ENCODE measurements at regions not wholly inside any gene's neighbourhood (a gene's known extent, or its start where the extent isn't known, plus 50 kb on each side); places are given as distances from the start of the nearest gene placed in this dataset.
A peak's percentile ranks its signal among the peaks of the same experiment; 100 is the strongest.

DNA sequence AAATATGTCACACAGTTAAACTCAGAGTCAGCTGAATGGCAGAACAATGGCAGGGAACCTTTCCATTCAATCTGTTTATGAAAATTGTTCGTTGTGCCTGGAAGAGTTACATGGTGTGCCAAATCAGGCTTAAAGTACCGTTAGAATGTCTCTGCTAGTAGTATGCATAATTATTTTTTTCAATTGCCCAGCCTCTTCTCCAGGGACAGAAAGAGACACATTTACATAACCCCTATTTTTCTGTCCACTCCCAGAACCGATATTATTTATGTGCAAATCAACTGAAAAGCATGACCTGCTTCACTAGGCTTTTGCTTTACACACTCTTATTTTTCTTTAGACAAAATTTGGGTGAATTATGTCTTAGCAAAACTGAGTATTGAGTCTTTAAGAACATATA, 459.1 kb downstream of the EFNA5 start:
- DNase-seq, result no peak

DNA sequence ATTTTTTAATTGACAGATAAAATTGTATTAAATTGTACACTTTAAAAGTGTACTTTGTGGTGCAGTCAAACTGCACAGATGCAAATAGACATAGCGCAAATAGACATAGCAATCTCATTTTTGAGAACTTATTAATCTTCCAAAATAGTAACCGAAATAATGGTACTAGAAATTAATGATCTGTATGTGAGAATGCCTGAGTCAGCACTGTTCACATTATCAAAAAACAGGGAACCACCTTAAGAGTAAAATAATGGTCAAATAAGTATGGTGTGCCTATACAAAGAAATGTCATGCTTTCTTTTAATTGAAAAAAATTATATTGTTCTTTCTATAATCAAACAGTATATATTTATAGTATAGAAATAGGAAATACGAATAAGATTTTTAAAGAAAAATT, 461.9 kb downstream of the EFNA5 start:
- DNase-seq, result no peak

DNA sequence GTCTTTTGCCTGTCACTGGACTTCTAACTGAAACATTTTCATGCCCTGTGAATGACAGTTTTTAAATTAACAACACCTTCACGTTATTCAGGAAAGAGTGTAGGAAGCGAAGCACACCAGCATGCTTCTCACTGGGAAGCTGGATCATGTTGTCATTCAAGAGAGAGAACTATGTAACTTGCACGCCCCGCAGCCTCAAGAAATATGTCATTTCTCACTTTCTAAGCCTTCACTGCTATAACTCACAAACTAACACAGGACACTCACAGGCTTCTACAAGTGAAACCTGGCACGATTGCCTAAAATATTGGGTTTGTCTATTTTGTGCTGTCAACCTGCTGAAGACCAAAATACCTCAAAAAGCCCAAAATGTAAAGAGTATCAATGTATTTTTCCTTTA, 466.3 kb downstream of the EFNA5 start:
- DNase-seq, result no peak

DNA sequence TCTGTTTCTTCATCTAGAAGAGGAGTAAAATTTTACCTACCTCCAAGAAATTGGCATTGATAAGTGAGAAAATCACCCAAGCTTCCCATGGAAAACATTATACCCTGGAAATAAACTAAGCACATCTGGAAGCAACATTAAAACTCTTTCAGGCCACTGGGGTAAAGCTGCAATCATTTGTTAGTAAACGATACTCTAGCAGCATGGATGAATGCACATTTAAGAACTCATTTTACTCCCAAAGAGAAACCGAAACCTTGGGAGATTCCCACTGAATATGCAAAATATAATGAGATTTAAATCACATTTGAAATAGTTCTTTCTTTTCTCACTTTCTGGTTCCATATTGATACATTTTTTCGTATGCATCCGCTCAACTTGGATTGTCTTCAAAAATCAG, 467.5 kb downstream of the EFNA5 start:
- no peak for DNase-seq

DNA sequence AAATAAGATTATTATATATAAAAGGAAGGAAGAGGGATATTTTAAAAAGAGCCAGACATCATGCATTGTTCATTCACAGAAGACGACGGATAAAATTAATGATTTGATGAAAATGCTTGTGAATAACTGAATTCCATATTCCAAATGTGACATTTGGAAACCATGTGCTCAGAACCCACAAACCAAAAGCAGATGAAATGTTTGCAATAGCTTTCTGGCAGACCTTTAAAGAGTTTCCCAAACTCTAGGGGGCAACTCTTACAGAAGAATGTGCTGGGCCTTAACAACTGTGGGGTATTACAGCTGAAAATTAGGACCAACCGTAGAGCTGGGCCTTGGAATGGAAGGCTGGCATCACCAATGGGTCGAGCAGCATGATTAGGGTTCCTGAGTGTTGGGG, 471.0 kb downstream of the EFNA5 start:
- no peak for DNase-seq

DNA sequence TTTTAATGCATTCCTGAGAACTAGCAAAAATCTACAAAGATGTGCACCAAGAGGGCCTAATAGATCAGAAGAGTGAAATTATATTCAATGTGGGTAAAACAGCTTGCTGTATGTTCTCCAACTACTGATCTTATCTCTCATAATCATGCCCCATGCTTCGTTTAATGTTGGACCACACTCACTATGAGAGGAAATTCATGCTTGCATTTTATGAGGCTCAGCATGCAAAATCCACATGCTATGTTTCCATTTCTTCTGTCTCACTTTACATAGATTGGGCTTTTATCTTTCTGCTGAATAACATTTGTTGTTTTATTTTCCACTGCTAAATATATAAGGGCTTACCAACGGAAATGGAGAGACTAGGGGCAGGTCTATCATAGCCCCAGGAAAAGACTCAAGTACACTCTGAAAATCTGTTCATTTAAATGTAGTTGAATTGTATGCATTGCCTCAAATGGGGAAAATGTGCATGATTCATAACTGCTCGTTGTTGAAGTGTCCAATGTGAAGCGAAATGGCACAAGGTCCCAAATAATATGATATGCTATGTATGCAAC, 474.2 kb downstream of the EFNA5 start:
- DNase-seq, result peak; percentile 50

DNA sequence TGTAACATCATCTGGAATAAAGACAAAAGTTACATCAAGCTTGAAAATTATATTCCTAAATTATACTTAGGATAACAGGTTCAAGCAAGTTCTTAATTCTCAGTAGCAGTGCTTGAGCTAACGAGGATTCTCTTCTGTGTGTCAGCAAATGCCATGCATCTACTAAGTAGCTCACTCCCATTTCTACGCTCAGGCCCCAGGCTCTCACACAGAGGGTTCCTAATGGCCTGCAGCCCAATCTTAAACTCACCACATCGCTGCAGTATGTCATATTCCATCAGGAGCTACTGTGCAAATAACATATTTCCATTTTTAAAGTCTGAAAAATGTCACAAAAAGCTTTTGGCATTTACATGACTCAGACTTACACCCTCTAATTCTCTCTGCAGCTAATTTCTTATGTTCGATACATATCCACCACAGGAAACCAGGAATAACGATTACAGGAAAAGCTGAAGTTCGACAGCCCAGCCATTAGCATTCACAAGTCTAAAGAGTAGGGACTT, 474.8 kb downstream of the EFNA5 start:
- DNase-seq, result no peak

DNA sequence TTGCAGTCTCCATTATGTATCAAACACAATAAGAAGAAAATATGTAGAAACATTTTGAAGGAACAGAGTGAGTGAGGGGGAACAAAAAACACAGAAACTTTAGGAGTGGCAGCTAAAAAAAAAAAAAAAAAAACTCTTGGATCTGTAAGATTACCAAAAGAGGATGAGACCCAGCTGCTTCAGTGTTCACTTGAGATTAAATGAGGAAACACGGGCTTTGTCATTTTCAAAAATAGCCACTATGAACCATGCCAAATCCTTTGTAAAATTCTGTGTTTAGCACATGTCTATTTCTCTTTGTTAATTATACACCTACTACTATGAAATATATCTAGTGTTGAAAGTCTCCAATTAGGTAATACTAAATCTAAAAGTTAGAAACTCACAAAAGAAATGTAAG, 485.9 kb downstream of the EFNA5 start:
- DNase-seq, result no peak

DNA sequence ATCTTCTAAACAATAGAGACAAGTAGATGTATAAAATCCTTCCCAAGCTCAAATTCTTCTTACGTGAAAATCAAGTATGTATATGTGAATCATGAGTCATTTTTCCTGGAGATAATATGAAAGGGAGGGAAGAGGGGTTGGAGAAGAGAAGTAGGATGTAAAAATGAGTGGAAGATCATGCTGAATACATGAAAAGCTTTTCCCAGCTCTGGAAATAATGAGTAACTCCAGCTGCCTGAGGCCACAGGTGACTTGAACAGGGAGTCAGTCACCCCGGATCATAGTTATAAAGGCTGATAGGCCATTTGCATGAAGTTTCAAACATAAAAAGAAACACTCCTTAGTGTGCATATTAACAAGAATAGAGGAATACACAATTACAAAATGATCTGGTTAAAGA, 486.7 kb downstream of the EFNA5 start:
- DNase-seq, result no peak

DNA sequence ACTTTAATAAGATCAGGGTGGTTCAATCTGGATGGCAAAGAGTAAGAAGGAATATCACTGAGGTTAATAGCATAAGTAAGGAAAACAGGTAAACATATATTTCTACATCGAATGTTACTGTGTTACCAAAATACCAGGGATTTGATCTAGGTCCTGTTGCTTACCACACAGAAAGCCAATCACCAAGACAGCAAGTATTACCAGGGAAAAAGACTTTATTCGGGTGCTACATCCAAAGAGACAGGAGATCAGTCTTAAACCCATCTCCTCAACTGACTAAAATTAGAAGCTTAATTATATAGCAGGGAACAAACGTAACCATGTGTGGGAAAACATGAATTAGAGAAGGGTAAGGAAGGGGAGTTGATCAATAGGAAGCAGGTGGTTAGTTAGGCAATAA, 500.1 kb downstream of the EFNA5 start:
- DNase-seq, result no peak

DNA sequence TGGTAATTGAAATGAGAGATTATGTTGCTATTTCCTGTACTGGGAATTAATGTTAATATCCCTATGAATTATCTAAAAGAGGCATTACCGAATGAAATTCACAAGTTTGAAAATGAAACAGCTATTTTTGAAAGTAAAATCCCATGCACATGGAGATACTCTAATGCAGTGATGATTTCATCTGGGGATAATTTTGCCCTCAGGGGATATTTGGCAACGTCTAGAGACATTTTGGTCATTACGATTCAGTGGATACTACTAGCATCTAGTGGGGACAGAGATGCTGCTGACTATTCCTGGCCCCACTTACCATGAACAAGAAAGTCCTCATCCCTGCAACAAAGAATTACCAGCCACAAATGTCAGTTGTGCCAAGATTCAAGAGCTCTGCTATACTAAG, 500.9 kb downstream of the EFNA5 start:
- no peak for DNase-seq

DNA sequence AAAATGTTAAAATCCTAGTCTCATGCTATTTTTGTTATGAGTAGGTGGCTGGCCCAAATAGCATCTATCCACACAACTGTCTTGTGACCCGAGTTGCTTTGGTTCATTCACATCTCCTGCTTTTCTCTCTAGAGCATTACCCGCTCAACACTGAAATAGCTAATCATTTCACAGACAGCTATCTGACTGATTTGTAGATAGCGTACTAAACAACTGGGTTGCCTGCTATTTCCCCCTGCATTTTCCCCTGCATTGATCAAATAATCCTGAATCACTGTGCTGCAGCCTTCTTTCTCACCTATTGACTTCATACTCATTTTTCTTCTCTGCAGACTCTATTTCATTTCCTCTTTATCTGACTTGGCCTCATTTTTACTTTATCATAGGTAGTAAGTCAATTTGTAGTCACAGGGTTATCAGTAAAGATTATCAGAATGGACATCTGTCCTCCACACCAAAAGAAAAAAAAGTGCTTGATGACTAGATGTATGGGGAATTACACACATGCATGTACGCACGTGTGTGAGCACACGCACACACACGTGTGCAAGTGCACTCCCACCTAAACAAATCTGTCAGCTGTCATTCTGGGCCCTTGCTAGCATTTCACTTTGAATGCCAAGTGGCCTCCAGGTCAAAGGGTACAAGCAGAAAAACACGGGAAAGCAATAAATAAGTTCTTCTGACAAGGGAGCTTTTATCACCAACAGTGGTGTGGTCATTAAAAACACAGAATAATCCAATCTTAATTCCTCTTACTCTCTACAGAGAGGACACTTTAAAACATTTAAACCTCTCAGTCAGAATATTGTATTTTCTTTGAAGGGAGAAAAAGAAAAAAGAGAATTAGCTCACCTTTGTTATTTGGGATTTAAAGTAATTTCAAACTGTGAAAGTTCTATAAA, 501.6 kb downstream of the EFNA5 start:
- no peak for DNase-seq

DNA sequence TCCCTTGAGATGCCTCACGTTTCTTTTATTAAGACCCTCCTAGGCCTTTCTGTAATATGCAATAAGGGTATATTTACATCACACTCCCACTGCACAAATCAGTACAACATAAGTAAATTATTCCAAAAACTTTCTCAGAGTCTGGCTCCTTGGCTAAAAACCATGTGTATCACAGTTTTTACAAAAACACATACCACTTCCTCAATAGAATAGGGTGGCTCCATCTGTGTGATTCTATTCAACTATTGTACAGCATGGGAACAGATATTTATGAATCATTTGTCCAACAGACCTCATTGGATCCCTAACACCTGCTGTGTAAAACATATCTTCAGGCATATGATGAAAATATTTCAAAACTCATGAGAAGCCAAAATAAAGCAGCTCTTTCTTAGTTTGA, 502.7 kb downstream of the EFNA5 start:
- DNase-seq, result no peak

DNA sequence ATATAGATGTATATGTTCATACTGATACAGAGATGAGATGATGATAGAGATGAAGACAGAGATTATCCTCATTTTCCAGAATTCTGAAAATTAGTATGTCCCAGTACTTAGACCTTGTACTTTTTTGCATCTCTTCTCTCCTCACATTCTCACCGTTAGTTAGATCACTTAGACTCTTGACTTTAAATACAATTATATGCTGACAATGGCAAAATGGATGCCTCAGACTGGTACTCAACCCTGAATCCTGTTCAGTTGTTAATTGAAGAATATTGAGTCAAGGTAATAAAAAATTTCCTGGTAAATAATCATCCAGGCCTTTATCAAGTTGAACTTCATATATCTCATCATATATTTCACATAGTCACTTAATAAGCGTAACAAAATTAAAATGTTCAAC, 505.4 kb downstream of the EFNA5 start:
- DNase-seq, result no peak

DNA sequence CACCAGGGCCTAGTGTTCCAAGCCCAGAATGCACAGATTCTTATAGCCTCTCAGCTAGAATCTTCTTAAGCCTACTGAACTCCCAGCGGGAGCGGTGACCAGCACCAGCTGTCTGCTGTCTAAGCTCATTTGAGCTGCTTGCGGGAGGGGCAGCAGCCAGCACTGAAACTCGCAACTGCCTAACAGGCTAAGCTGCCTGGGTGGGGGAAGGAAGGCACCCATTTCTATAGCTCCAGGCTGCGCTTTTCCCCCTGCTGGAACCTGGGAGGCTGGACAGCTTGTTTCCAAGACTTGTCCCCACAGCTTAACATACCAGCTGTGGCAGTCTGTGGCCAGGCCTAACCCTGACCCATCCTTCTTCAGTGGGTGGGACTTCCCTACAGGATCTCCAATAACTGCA, 512.9 kb downstream of the EFNA5 start:
- DNase-seq, result no peak

DNA sequence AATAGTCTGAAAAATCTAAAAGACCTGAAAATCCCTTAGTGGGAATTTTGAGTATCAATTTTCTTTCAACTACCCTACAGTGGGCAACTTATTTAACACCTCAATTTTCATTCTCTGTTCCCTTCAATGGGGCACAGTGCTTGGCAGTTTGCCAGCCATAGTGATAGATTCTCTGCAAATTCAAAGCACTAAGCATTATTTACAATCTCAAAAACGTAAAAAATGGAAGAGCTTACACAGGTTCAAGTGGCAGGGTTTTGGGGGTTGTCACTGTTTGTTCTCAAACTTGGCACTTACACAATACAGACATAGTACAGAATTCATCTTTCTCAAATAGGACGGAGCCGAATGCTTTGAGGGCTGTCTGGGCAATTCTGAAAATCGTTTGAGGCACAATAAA, 515.0 kb downstream of the EFNA5 start:
- DNase-seq, result no peak

DNA sequence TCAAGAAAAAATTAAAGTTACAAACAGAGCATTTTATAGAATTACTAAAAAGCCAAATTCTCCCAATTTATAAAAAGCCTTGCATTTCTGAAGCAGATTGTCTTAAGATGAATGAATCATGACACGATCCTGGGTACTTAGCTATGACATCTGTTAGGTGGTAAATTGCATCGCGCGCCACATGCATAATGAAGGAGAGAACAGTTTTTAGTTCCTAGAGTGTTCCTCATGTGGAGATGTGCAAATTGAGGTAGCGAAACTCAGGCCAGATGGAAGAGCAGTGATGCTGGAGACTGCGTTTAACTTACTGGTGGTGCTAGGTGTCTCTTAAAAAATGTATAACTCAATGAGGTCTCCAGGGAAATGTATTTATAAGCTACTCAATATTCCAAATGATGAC, 516.1 kb downstream of the EFNA5 start:
- peak; percentile 32 for DNase-seq

DNA sequence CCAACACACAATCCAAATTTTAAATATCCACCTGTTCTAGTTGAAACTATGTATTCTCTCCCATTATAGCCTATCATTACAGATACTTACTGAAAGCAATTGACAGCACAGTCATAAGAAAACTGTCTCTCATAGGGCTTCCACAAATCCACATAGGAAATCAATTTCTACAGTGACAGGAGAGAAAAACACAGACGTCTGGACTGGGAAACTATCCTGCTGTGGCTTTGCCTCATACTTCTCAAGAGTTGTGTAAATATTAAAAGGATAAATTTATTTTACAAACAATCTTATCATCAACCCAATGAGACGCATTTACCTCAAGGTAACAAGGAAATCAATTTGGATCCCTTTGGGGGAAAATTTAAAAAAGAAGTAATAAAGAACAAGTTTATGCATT, 517.5 kb downstream of the EFNA5 start:
- DNase-seq, result no peak

DNA sequence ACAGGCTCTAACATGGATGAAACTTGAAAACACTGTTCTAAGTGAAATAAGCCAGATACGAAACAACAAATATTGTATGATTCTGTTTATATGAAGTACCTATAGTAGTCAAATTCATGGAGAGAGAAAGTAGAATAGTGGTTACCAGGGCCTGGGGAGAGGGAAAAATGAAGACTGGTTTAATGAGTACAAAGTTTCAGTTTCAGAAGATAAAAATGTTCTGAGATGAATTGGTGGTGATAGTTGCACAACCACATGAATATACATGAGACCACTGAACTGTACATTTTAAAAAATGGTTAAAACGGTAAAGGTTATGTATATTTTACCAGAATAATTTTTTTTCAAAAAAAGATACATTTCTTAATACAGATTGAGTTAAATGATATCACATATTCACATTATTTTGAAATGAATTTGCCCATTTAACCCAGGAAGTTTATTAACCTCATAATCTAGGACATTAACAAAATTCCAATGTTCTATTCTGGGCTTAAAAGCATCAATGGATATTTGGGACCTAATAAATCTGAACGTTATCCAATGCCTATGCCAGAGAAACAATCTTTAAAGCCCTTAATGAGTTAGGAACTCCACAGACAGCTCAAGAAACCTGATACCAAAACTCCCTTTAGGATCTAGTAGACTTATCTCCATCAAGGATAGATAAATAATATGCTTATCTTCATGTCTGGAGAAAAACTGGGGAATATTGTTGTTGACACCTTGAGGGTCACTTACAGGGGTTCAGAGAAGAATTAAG, 521.3 kb downstream of the EFNA5 start:
- no peak for DNase-seq

DNA sequence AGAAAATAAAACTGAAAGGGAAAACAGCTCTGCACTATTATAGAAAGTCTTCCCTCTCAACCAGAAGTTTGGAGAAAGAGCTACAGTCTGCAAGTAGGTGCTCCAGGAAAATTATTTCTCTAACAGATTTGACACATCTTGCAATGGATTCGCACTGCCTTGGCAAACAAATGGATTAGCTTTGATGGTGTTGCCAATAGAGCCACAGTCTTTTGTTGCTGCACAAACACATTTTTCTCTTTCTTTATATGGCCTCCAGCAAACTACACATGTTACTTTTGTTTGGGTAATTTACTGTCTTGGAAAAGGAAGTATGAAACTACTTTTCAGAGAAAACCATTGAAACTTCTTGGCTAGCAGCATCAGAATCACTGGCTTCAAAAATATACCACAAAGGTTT, 523.1 kb downstream of the EFNA5 start:
- DNase-seq, result no peak

DNA sequence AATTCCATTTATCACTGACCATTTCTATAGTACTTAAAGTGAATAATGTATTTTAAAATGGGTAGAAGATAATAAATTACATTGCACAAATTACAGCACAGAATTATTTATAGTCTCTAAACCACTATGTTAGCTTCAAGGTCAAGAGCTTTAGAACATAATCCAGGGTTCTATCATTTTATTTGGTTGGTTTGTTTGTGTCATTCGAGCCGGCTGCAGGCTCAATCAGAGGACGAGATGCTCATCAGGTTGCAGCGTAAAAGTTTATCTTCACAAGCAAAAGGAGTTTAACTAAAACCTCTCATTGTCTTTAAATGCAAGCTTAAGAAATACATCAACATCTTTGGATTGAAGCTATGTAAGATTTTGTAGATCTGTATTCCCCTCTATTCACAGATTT, 523.8 kb downstream of the EFNA5 start:
- no peak for DNase-seq

DNA sequence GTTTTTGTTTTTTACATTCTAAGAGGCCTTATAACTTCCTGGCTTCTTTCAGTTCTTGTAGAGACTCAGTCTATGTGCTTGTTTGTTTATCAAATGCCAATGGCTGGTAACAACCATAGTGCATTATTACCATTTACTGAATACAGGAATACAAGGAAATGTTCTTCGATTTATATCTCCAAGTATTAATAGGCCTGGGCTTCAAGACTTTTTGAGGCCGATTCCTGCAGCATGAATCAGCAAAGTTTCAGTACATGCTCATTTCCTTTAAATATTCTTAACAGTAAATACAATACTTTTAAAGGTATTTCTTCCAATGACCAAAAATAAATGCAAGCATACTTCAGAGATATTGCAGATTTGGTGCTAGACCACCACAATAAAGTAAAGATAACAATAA, 535.3 kb downstream of the EFNA5 start:
- no peak for DNase-seq

DNA sequence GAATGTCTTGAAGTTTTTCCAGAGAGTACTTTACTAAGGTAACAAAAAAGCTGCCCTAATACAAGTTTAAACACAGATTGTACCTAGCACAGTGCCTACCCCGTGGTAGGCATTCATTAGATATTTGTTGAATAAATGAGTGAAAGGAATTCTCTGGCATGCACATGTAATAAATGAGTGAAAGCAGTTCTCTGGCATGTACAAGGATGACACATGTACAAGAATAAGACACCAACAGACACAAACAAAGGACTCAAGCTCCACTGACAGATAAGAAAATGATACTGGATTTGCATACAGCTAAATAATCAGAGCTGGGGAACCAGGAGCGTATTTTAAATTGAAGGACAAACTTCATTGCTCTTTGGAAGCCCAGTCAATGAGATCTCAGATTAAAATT, 535.8 kb downstream of the EFNA5 start:
- DNase-seq, result peak; percentile 74

DNA sequence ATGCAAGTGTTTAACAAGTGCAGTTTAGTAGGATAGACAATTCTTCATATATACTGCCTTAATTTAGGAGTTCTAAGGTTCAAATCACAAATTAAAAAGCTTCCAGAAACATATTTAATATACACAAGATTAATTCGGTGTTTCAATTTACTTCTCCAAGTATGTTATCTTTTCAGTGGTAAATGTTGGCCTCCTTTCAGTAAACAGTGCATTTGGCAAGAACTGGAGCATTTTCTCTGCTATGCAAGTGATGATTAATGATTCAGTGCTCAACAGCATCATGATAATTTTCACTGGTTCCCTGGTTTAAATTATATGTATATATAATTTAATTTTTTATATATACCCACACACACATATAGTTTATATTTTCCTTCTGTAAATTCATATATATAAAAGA, 541.7 kb downstream of the EFNA5 start:
- DNase-seq, result no peak
